IMR-90 (cell line): ENCODE measurements at regions not wholly inside any gene's neighbourhood (a gene's known extent, or its start where the extent isn't known, plus 50 kb on each side); places are given as distances from the start of the nearest gene placed in this dataset.

Source experiments
- ATAC-seq: fragments of 200-7000 bp; cut with Tn5 transposase; 2 replicates; pipeline ENCODE4 v1.9.1; 2020; ENCODE audit warnings: low read depth, mild to moderate bottlenecking, moderate library complexity
- BruUV-seq: library from RNA; stranded (reverse); fragments of 400-500 nt; replicated peaks from 2 replicates; lab custom pipeline; 2021; lab: Mats Ljungman, UMichigan
- CTCF ChIA-PET: fragments of 300-600 bp; formaldehyde crosslinking; extraction: SDS; loops from one replicate; lab custom pipeline; 2021; ENCODE audit warnings: antibody characterized with exemption; lab: Yijun Ruan, JAX
- POLR2A ChIA-PET: fragments of 300-600 bp; sonication (Branson Sonifier 250); formaldehyde crosslinking; loops from one replicate; lab custom pipeline; 2022; ENCODE audit warnings: antibody characterized with exemption; ENCODE audit not compliant: unreplicated experiment; lab: Charles Lee
- DNase-seq: peaks from one replicate; pipeline ENCODE4 v3.0.0; 2013
- H2AFZ ChIP-seq: replicated peaks from 2 replicates; pipeline ENCODE3; 2013; ENCODE audit warnings: low read length, mild to moderate bottlenecking; ENCODE audit not compliant: poor library complexity
- H2AK5ac ChIP-seq: 2 replicates; pipeline ENCODE4 v1.6.1; 2013; ENCODE audit warnings: low read depth, low read length, inconsistent platforms
- H2AK9ac ChIP-seq: replicated peaks from 2 replicates; pipeline ENCODE3; 2013; ENCODE audit warnings: mild to moderate bottlenecking, low read depth, low read length, moderate library complexity; ENCODE audit not compliant: poor library complexity
- H2BK120ac ChIP-seq: 2 replicates; pipeline ENCODE4 v1.6.1; 2013; ENCODE audit warnings: low read depth, low read length, inconsistent platforms
- H2BK15ac ChIP-seq: 3 replicates; pipeline ENCODE4 v1.6.1; 2013; ENCODE audit warnings: low read depth, low read length, inconsistent platforms
- H2BK20ac ChIP-seq: 2 replicates; pipeline ENCODE4 v1.6.1; 2013; ENCODE audit warnings: low read depth, mild to moderate bottlenecking, inconsistent platforms, low read length, moderate library complexity
- H2BK5ac ChIP-seq: 2 replicates; pipeline ENCODE4 v1.6.1; 2013; ENCODE audit warnings: mild to moderate bottlenecking, low read depth, low read length, inconsistent platforms; ENCODE audit not compliant: poor library complexity, severe bottlenecking
- H3K14ac ChIP-seq: replicated peaks from 2 replicates; pipeline ENCODE4 v1.6.1; 2013; ENCODE audit warnings: low read depth, low read length, inconsistent platforms
- H3K18ac ChIP-seq: 2 replicates; pipeline ENCODE4 v1.6.1; 2013; ENCODE audit warnings: low read depth, low read length, control low read depth
- H3K23ac ChIP-seq: 2 replicates; pipeline ENCODE4 v1.6.1; 2013; ENCODE audit warnings: low read depth, low read length, inconsistent platforms
- H3K27ac ChIP-seq: 2 replicates; pipeline ENCODE4 v1.5.1; 2013; ENCODE audit warnings: mild to moderate bottlenecking, control low read depth, low read length; ENCODE audit not compliant: insufficient read depth
- H3K27me3 ChIP-seq: 2 replicates; pipeline ENCODE4 v1.6.1; 2013; ENCODE audit warnings: low read length; ENCODE audit not compliant: control insufficient read depth, insufficient read depth
- H3K36me3 ChIP-seq: 2 replicates; pipeline ENCODE4 v1.6.1; 2013; ENCODE audit warnings: low read length, mixed read lengths; ENCODE audit not compliant: control insufficient read depth, insufficient read depth
- H3K4ac ChIP-seq: 2 replicates; pipeline ENCODE4 v1.6.1; 2013; ENCODE audit warnings: low read depth, low read length, inconsistent platforms
- H3K4me1 ChIP-seq: 2 replicates; pipeline ENCODE4 v1.6.1; 2013; ENCODE audit warnings: low read length, mixed read lengths; ENCODE audit not compliant: control insufficient read depth, insufficient read depth
- H3K4me2 ChIP-seq: 2 replicates; pipeline ENCODE4 v1.6.1; 2013; ENCODE audit warnings: low read depth, mild to moderate bottlenecking, control low read depth, low read length, moderate library complexity
- H3K4me3 ChIP-seq: 2 replicates; pipeline ENCODE4 v1.5.1; 2013; ENCODE audit warnings: low read depth, mild to moderate bottlenecking, control low read depth, low read length, moderate library complexity; ENCODE audit not compliant: insufficient read depth
- H3K56ac ChIP-seq: 2 replicates; pipeline ENCODE4 v1.6.1; 2013; ENCODE audit warnings: low read length, inconsistent platforms; ENCODE audit not compliant: insufficient read depth; ENCODE audit errors: extremely low read depth
- H3K79me1 ChIP-seq, 2 experiments: 2 replicates each; pipeline ENCODE4 v1.6.1; 2013; ENCODE audit warnings: low read length in 2 of 2, inconsistent platforms in 1 of 2, low read depth in 1 of 2
- H3K9ac ChIP-seq: 2 replicates; pipeline ENCODE4 v1.6.1; 2013; ENCODE audit warnings: low read depth, low read length, control low read depth
- H3K9me1 ChIP-seq: 2 replicates; pipeline ENCODE4 v1.6.1; 2013; ENCODE audit warnings: low read length, inconsistent platforms; ENCODE audit not compliant: insufficient read depth
- H3K9me3 ChIP-seq: 2 replicates; pipeline ENCODE4 v1.6.1; 2013; ENCODE audit warnings: low read length; ENCODE audit not compliant: control insufficient read depth, insufficient read depth
- H4K20me1 ChIP-seq: 2 replicates; pipeline ENCODE4 v1.6.1; 2013; ENCODE audit warnings: low read length, inconsistent platforms; ENCODE audit not compliant: insufficient read depth
- H4K5ac ChIP-seq: 2 replicates; pipeline ENCODE4 v1.6.1; 2013; ENCODE audit warnings: mild to moderate bottlenecking, low read depth, low read length, control low read depth
- H4K8ac ChIP-seq, 2 experiments: 2 replicates each; pipeline ENCODE4 v1.6.1; 2013; ENCODE audit warnings: low read depth in 2 of 2, low read length in 2 of 2, control low read depth in 1 of 2, inconsistent platforms in 1 of 2
- H4K91ac ChIP-seq: 2 replicates; pipeline ENCODE4 v1.6.1; 2013; ENCODE audit warnings: low read depth, low read length, inconsistent platforms; ENCODE audit not compliant: insufficient read depth
- NFE2L2 ChIP-seq: fragments of 150-350 bp; IDR thresholded peaks from 2 replicates; pipeline ENCODE4 v1.6.1; 2016; ENCODE audit warnings: low read depth, mild to moderate bottlenecking, low read length
- dilution Hi-C: fragments of 300-500 bp; cut with HindIII; formaldehyde crosslinking; loops from one replicate; pipeline ENCODE4 v1.14.3; 2018; ENCODE audit warnings: low sequenced_read_pairs; ENCODE audit not compliant: unreplicated experiment
- in situ Hi-C: fragments of 300-500 bp; cut with MboI; formaldehyde crosslinking; loops from 3 replicates; pipeline ENCODE4 v1.14.3; 2019; ENCODE audit warnings: low sequenced_read_pairs, inconsistent platforms, mixed read lengths
- intact Hi-C: fragments of 100-400 bp; cut with micrococcal nuclease; formaldehyde crosslinking; loops from 2 replicates; pipeline ENCODE4 v1.10.0; 2022
- TF ChIP-seq, protein P1 (sequence below): fragments of 150-350 bp; IDR thresholded peaks from 2 replicates; pipeline ENCODE4 v1.6.1; 2017; ENCODE audit warnings: mild to moderate bottlenecking, antibody characterized with exemption, low read length, low read depth
- TF ChIP-seq, protein P2 (sequence below): fragments of 150-350 bp; IDR thresholded peaks from 2 replicates; pipeline ENCODE4 v1.6.1; 2016; ENCODE audit warnings: low read depth, mild to moderate bottlenecking, low read length, moderate library complexity, borderline replicate concordance

DNA sequence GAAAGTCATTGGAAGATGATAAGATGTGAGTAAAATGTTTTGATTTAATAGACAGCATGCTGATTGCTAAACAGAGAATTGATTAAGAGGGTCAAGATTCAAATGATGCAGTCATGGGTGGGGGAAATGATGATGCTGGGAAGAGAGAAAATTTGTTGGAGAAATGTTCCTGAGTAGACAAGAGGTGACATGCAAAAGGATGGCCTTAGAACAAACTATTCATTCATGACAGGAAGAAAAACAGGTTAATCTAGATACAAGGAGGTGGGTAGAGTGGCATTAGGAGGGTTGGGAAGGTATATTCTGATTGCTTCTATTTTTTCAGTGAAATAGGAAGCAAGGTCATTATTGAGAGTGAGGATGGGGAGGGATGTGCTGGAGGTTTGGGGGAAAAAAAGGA lies 146.7 kb downstream of the SEM1 start:
- no peak overlapping the region for H4K91ac ChIP-seq
- ATAC-seq (no peak), DNase-seq (no peak)
- TF ChIP-seq, protein P1, sequence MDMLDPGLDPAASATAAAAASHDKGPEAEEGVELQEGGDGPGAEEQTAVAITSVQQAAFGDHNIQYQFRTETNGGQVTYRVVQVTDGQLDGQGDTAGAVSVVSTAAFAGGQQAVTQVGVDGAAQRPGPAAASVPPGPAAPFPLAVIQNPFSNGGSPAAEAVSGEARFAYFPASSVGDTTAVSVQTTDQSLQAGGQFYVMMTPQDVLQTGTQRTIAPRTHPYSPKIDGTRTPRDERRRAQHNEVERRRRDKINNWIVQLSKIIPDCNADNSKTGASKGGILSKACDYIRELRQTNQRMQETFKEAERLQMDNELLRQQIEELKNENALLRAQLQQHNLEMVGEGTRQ: no peak
- TF ChIP-seq NFE2L2: no peak
- TF ChIP-seq, protein P2, sequence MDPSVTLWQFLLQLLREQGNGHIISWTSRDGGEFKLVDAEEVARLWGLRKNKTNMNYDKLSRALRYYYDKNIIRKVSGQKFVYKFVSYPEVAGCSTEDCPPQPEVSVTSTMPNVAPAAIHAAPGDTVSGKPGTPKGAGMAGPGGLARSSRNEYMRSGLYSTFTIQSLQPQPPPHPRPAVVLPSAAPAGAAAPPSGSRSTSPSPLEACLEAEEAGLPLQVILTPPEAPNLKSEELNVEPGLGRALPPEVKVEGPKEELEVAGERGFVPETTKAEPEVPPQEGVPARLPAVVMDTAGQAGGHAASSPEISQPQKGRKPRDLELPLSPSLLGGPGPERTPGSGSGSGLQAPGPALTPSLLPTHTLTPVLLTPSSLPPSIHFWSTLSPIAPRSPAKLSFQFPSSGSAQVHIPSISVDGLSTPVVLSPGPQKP: no peak
- no peaks in the 10 kb centered on the region for H3K36me3 ChIP-seq
- no peak overlapping the region for H3K23ac ChIP-seq
- ChIA-PET CTCF (no interaction called here), POLR2A (no interaction called here)
- H3K18ac ChIP-seq: no peak overlapping the region
- H2AK9ac ChIP-seq: no peak overlapping the region
- H3K14ac ChIP-seq: no peak overlapping the region
- H2BK20ac ChIP-seq: no peak overlapping the region
- H3K4me1 ChIP-seq: no peaks in the 10 kb centered on the region
- H3K79me1 ChIP-seq: no peaks in the 10 kb centered on the region
- no peak overlapping the region for H3K4me3 ChIP-seq
- intact Hi-C loops: no loop called here
- no peak overlapping the region for H2AFZ ChIP-seq
- BruUV-seq: no TSS peak
- no peak overlapping the region for H2BK15ac ChIP-seq
- in situ Hi-C loops: no loop called here
- no peak overlapping the region for H3K9ac ChIP-seq
- no peak overlapping the region for H3K4ac ChIP-seq
- H4K5ac ChIP-seq: no peak overlapping the region
- H2BK5ac ChIP-seq: no peak overlapping the region
- no peak overlapping the region for H2BK120ac ChIP-seq
- no peaks in the 10 kb centered on the region for H3K27me3 ChIP-seq
- H4K8ac ChIP-seq: no peak overlapping the region
- dilution Hi-C loops: no loop called here
- no peaks in the 10 kb centered on the region for H4K20me1 ChIP-seq
- H3K27ac ChIP-seq: no peak overlapping the region
- H3K9me3 ChIP-seq: no peaks in the 10 kb centered on the region
- no peaks in the 10 kb centered on the region for H3K9me1 ChIP-seq
- no peak overlapping the region for H3K4me2 ChIP-seq
- H3K56ac ChIP-seq: no peak overlapping the region
- no peak overlapping the region for H2AK5ac ChIP-seq
